Fibroblast of lung (primary cell): ENCODE measurements at regions not wholly inside any gene's neighbourhood (a gene's known extent, or its start where the extent isn't known, plus 50 kb on each side); places are given as distances from the start of the nearest gene placed in this dataset.

Source experiments
- DNase-seq, 2 donors: peaks; one replicate each; pipeline versions ENCODE4 v3.0.0 to v3.0.0-alpha.2; 2010; ENCODE audit warnings: low read depth in 2 of 2
- H2AFZ ChIP-seq: 2 replicates; pipeline ENCODE4 v1.5.1; 2012; ENCODE audit warnings: low read length, control low read depth, inconsistent platforms
- H3K27ac ChIP-seq: 2 replicates; pipeline ENCODE4 v1.5.1; 2011; ENCODE audit warnings: low read length, control low read depth; ENCODE audit not compliant: insufficient read depth
- H3K27me3 ChIP-seq: 2 replicates; pipeline ENCODE4 v1.5.1; 2011; ENCODE audit warnings: mild to moderate bottlenecking, low read length; ENCODE audit not compliant: control insufficient read depth, insufficient read depth
- H3K36me3 ChIP-seq: 2 replicates; pipeline ENCODE4 v1.5.1; 2011; ENCODE audit warnings: low read length; ENCODE audit not compliant: control insufficient read depth, insufficient read depth
- H3K4me1 ChIP-seq: 2 replicates; pipeline ENCODE4 v1.5.1; 2011; ENCODE audit warnings: low read length; ENCODE audit not compliant: control insufficient read depth, insufficient read depth; ENCODE audit errors: extremely low read depth
- H3K4me2 ChIP-seq: 2 replicates; pipeline ENCODE4 v1.5.1; 2011; ENCODE audit warnings: low read length, control low read depth; ENCODE audit not compliant: insufficient read depth; ENCODE audit errors: extremely low read depth
- H3K4me3 ChIP-seq, 4 experiments: fragments of 200-600 bp in 1 of 4; sonication (generic) in 1 of 4; replicated peaks in 1 of 4; 2 replicates each; pipeline ENCODE4 v1.5.1; 2011 to 2016; ENCODE audit warnings: low read length in 4 of 4, low read depth in 3 of 4, mild to moderate bottlenecking in 3 of 4, control low read depth in 2 of 4, inconsistent platforms in 1 of 4, mixed read lengths in 1 of 4; ENCODE audit not compliant: insufficient read depth in 1 of 4; ENCODE audit errors: control extremely low read depth in 1 of 4
- H3K79me2 ChIP-seq: 2 replicates; pipeline ENCODE4 v1.5.1; 2012; ENCODE audit warnings: mild to moderate bottlenecking, low read length, inconsistent platforms; ENCODE audit not compliant: control insufficient read depth, insufficient read depth
- H3K9ac ChIP-seq: 2 replicates; pipeline ENCODE4 v1.5.1; 2011; ENCODE audit warnings: mild to moderate bottlenecking, low read length, control low read depth; ENCODE audit not compliant: insufficient read depth
- H3K9me3 ChIP-seq: 2 replicates; pipeline ENCODE4 v1.5.1; 2012; ENCODE audit warnings: low read depth, low read length; ENCODE audit not compliant: control insufficient read depth, insufficient read depth
- H4K20me1 ChIP-seq: 2 replicates; pipeline ENCODE4 v1.5.1; 2011; ENCODE audit warnings: low read length; ENCODE audit not compliant: control insufficient read depth, insufficient read depth; ENCODE audit errors: extremely low read depth
- CTCF ChIP-seq, 2 donors: IDR thresholded peaks in 1 of 2; conservative IDR thresholded peaks in 1 of 2; 1 replicate in 1 of 2; 2 replicates in 1 of 2; pipeline ENCODE4 v1.5.1; 2011 to 2012; ENCODE audit warnings: low read length in 2 of 2, control low read depth in 1 of 2, inconsistent platforms in 1 of 2, low read depth in 1 of 2, mild to moderate bottlenecking in 1 of 2
- EZH2 ChIP-seq: IDR thresholded peaks from 2 replicates; pipeline ENCODE4 v1.5.1; 2012; ENCODE audit warnings: low read length, control low read depth, mild to moderate bottlenecking; ENCODE audit errors: missing control alignments

DNA sequence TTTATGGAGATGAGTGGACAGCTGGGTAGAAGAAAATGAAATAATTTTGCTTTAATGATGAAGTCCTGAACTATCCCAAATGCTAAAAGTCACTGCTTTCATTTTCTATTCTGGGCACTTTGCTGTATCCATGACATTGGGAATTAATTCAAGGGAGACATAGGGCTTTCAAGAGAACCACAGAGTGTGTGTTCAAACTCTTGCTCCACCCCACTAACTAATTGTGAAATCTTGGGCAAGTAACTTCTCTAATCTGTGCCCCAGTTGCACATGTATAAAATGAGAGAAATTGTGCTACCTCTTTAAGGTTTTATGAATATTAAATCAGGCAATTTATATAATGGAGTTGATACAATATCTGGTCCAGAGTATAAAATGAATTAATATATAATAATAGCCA lies 1422.0 kb downstream of the ADGRL3 start:
- no peaks in the 10 kb centered on the region for H3K79me2 ChIP-seq
- no peaks in the 10 kb centered on the region for H3K4me1 ChIP-seq
- H3K9me3 ChIP-seq = no peaks in the 10 kb centered on the region
- no peak overlapping the region for H3K27ac ChIP-seq
- DNase-seq = no peak
- no peak overlapping the region for H3K9ac ChIP-seq
- H3K4me3 ChIP-seq = no peak overlapping the region
- H3K4me2 ChIP-seq = no peak overlapping the region
- H4K20me1 ChIP-seq = no peaks in the 10 kb centered on the region
- no peaks in the 10 kb centered on the region for H3K36me3 ChIP-seq
- H3K27me3 ChIP-seq = no peaks in the 10 kb centered on the region
- TF ChIP-seq CTCF (conservative IDR thresholded peaks at IDR 0.05 in 1 of 2, IDR thresholded peaks at IDR 0.05 in 1 of 2; ENCODE audit: low read depth in 1 of 2, low read length in 2 of 2) = no peak
- no peak for TF ChIP-seq EZH2
- H2AFZ ChIP-seq = no peak overlapping the region

DNA sequence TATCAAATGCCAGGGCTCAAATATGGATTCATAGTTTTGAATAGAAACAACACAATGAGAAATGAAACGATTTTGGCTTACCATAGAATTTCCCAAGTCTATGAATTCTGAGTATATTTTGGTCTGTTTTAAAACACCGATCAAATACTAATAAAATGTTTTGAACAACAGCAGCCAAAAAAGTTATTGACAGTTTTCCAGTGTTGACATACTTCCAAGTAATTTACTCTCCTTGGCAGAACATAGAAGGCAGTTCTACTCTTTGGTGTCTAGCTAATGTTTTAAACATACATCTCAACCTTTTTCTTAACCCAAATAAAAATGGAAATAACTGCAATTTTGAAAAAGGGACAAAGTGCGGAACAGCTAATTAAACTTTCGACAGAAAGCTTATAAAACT lies 1419.8 kb downstream of the ADGRL3 start:
- no peak overlapping the region for H3K9ac ChIP-seq
- H2AFZ ChIP-seq = no peak overlapping the region
- no peak overlapping the region for H3K27ac ChIP-seq
- no peaks in the 10 kb centered on the region for H3K27me3 ChIP-seq
- no peaks in the 10 kb centered on the region for H3K36me3 ChIP-seq
- no peaks in the 10 kb centered on the region for H3K4me1 ChIP-seq
- no peak overlapping the region for H3K4me3 ChIP-seq
- TF ChIP-seq EZH2 = no peak
- no peak for TF ChIP-seq CTCF (conservative IDR thresholded peaks at IDR 0.05 in 1 of 2, IDR thresholded peaks at IDR 0.05 in 1 of 2; ENCODE audit: low read depth in 1 of 2, low read length in 2 of 2)
- H3K79me2 ChIP-seq = no peaks in the 10 kb centered on the region
- no peaks in the 10 kb centered on the region for H4K20me1 ChIP-seq
- no peak overlapping the region for H3K4me2 ChIP-seq
- H3K9me3 ChIP-seq = no peaks in the 10 kb centered on the region
- no peak for DNase-seq

- DNase-seq = no peak
Measured at GRCh38 chr4:62618042-62618441, 1417.9 kb downstream of the ADGRL3 start.

More at GRCh38 chr4:62618042-62618441, 1417.9 kb downstream of the ADGRL3 start:
- no peak overlapping the region for H3K9ac ChIP-seq
- H3K4me2 ChIP-seq = no peak overlapping the region
- no peak overlapping the region for H3K27ac ChIP-seq
- TF ChIP-seq CTCF (conservative IDR thresholded peaks at IDR 0.05 in 1 of 2, IDR thresholded peaks at IDR 0.05 in 1 of 2; ENCODE audit: low read depth in 1 of 2, low read length in 2 of 2) (no peak), EZH2 (no peak)
- no peaks in the 10 kb centered on the region for H3K36me3 ChIP-seq
- H3K9me3 ChIP-seq = no peaks in the 10 kb centered on the region
- no peak overlapping the region for H3K4me3 ChIP-seq
- H2AFZ ChIP-seq = no peak overlapping the region
- no peaks in the 10 kb centered on the region for H4K20me1 ChIP-seq
- no peaks in the 10 kb centered on the region for H3K4me1 ChIP-seq
- no peaks in the 10 kb centered on the region for H3K27me3 ChIP-seq
- H3K79me2 ChIP-seq = no peaks in the 10 kb centered on the region
